ENCODE measurements at regions not wholly inside any gene's neighbourhood (a gene's known extent, or its start where the extent isn't known, plus 50 kb on each side); places are given as distances from the start of the nearest gene placed in this dataset.

DNA sequence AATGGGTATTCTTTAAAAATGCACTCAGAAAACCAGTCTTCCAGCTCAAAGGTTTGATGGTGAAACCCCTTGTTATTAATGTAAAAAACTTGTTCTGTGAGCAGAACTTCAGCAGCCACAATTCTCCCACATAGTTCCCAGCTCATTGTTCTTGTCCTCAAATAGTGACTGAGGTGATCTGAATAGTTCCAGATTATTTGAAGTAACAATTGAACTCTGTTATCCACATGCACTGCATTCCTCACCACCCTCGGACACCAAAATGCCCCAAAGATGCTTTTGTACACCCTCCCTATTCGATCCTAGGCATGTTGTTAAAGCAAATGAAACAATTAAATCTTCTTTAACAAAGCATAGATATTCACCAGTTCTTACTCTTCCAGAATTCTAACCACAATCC, 2186.8 kb upstream of the CELF4 start:
- TF ChIP-seq MYC (IDR thresholded peaks at IDR 0.05; ENCODE audit: low read depth, low read length) (no peak), POLR2A (IDR thresholded peaks at IDR 0.05; ENCODE audit: extremely low read depth, insufficient read length) (no peak)
- TF ChIP-seq, protein P1, sequence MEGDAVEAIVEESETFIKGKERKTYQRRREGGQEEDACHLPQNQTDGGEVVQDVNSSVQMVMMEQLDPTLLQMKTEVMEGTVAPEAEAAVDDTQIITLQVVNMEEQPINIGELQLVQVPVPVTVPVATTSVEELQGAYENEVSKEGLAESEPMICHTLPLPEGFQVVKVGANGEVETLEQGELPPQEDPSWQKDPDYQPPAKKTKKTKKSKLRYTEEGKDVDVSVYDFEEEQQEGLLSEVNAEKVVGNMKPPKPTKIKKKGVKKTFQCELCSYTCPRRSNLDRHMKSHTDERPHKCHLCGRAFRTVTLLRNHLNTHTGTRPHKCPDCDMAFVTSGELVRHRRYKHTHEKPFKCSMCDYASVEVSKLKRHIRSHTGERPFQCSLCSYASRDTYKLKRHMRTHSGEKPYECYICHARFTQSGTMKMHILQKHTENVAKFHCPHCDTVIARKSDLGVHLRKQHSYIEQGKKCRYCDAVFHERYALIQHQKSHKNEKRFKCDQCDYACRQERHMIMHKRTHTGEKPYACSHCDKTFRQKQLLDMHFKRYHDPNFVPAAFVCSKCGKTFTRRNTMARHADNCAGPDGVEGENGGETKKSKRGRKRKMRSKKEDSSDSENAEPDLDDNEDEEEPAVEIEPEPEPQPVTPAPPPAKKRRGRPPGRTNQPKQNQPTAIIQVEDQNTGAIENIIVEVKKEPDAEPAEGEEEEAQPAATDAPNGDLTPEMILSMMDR (IDR thresholded peaks at IDR 0.05; ENCODE audit: low read depth, low read length) = no peak
- TF ChIP-seq, protein P2, sequence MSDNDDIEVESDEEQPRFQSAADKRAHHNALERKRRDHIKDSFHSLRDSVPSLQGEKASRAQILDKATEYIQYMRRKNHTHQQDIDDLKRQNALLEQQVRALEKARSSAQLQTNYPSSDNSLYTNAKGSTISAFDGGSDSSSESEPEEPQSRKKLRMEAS (IDR thresholded peaks at IDR 0.05; ENCODE audit: low read depth, low read length) = no peak
- DNase-seq (ENCODE audit: low read depth) = no peak
- H3K4me3 ChIP-seq (ENCODE audit: low read depth, low read length) = no peak overlapping the region

DNA sequence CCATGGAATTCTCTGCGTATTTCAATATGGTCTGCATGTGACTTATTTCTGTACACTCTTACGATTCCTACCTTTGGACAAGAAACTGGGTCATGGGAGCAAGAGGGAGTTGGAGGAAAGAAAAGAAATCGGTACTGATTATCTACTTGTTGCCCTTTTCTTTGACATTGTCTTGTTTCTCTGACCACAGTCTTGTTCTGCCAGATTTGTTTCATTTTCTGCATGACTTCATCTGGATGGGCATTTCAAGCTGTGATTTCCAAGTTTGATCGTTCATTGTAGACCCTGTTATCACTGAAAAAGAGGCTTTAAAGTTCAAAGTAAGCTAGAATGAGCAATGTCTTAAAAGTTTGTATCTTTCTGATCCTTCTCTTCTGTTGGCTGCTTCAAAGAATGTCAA, 2186.3 kb upstream of the CELF4 start:
- no peak for DNase-seq (ENCODE audit: low read depth)
- TF ChIP-seq, protein P2 (IDR thresholded peaks at IDR 0.05; ENCODE audit: low read depth, low read length) = no peak
- TF ChIP-seq POLR2A (IDR thresholded peaks at IDR 0.05; ENCODE audit: extremely low read depth, insufficient read length) (no peak), MYC (IDR thresholded peaks at IDR 0.05; ENCODE audit: low read depth, low read length) (no peak)
- TF ChIP-seq, protein P1 (IDR thresholded peaks at IDR 0.05; ENCODE audit: low read depth, low read length) = no peak
- H3K4me3 ChIP-seq (ENCODE audit: low read depth, low read length) = no peak overlapping the region

DNA sequence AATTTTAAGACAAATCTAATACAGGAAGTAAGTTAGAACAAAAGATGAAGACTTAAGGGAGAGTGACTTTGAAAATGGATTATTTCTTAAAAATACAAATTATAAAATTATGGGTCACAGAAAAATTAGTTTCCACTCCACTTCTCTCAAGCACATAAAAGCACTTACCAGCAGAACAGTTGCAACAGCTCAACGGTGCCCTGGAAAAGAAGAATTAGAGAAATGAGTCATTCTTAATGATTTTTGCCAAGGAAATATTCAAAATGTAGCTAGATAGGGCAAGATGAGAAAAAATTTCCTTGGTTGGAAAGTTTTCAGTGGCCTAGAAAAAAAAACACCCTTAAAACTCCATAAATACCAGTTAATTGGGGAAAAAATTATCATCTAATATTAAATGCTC, 2185.6 kb upstream of the CELF4 start:
- DNase-seq (ENCODE audit: low read depth) = no peak
- H3K4me3 ChIP-seq (ENCODE audit: low read depth, low read length) = no peak overlapping the region
- TF ChIP-seq, protein P1 (IDR thresholded peaks at IDR 0.05; ENCODE audit: low read depth, low read length) = no peak
- no peak for TF ChIP-seq MYC (IDR thresholded peaks at IDR 0.05; ENCODE audit: low read depth, low read length)
- no peak for TF ChIP-seq POLR2A (IDR thresholded peaks at IDR 0.05; ENCODE audit: extremely low read depth, insufficient read length)
- TF ChIP-seq, protein P2 (IDR thresholded peaks at IDR 0.05; ENCODE audit: low read depth, low read length) = no peak

DNA sequence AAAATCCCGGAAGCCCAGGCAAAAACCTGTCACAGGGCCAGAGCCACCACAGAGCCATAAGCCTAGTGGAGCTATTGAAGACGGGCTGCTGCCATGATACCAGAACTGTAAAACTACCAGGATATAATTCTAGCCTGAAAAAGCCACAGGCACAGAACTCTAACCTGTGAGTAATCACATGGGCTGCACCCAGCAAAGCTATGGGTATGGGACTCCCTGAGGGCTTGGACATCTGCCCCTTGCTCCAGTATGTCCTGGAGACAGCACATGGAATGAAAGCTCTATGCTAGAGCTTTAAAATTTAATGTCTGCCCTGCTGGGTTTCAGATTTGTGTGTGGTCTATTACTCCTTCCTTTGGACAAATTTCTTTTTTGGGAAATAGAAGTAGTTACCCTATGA, 2183.6 kb upstream of the CELF4 start:
- no peak for TF ChIP-seq POLR2A (IDR thresholded peaks at IDR 0.05; ENCODE audit: extremely low read depth, insufficient read length)
- TF ChIP-seq, protein P2 (IDR thresholded peaks at IDR 0.05; ENCODE audit: low read depth, low read length) = no peak
- TF ChIP-seq MYC (IDR thresholded peaks at IDR 0.05; ENCODE audit: low read depth, low read length) = no peak
- H3K4me3 ChIP-seq (ENCODE audit: low read depth, low read length) = no peak overlapping the region
- no peak for DNase-seq (ENCODE audit: low read depth)

DNA sequence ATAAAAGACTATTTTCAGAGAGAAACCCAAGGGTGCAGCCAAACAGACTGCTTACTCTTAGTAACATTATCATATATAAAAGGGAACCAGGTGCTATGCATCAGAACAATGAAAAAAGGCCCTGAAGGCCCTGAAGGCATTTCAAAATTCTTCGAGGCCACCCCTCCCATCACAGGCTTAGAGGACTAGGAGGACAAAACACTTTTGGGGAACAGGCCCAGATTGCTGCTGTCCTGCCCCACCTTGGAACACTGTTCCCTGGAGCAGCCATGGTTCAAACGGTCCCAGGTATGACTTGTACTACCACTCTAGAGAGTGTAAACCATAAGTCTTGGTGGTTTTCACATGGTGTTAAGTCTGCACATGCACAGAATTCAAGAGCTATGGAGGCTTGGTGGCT, 2183.1 kb upstream of the CELF4 start:
- TF ChIP-seq POLR2A (IDR thresholded peaks at IDR 0.05; ENCODE audit: extremely low read depth, insufficient read length) (no peak), MYC (IDR thresholded peaks at IDR 0.05; ENCODE audit: low read depth, low read length) (no peak)
- TF ChIP-seq, protein P1 (IDR thresholded peaks at IDR 0.05; ENCODE audit: low read depth, low read length) = no peak
- H3K4me3 ChIP-seq (ENCODE audit: low read depth, low read length) = no peak overlapping the region
- no peak for DNase-seq (ENCODE audit: low read depth)

DNA sequence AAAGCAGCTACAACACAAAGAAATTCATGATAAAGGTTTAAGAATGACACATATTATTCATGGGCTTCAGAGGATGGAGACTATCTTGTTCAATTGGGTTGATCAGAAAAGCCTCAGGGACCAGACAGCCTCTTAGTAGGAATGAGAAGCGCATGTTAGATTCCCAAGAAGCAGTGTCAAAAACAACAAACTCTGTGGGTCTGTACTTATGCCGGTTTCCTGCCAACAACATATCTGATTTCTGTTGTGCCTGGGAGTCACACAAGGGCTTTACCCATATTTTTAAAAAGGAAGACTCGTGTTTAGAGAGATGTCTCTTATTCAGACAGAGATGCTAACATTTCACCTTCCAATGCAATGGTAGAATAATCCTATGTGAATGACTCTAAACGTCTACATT, 2180.6 kb upstream of the CELF4 start:
- no peak for TF ChIP-seq MYC (IDR thresholded peaks at IDR 0.05; ENCODE audit: low read depth, low read length)
- TF ChIP-seq, protein P1 (IDR thresholded peaks at IDR 0.05; ENCODE audit: low read depth, low read length) = no peak
- no peak for TF ChIP-seq POLR2A (IDR thresholded peaks at IDR 0.05; ENCODE audit: extremely low read depth, insufficient read length)
- TF ChIP-seq, protein P2 (IDR thresholded peaks at IDR 0.05; ENCODE audit: low read depth, low read length) = no peak
- no peak overlapping the region for H3K4me3 ChIP-seq (ENCODE audit: low read depth, low read length)
- DNase-seq (ENCODE audit: low read depth) = no peak
